ENCODE measurements at regions not wholly inside any gene's neighbourhood (a gene's known extent, or its start where the extent isn't known, plus 50 kb on each side); places are given as distances from the start of the nearest gene placed in this dataset.

DNA sequence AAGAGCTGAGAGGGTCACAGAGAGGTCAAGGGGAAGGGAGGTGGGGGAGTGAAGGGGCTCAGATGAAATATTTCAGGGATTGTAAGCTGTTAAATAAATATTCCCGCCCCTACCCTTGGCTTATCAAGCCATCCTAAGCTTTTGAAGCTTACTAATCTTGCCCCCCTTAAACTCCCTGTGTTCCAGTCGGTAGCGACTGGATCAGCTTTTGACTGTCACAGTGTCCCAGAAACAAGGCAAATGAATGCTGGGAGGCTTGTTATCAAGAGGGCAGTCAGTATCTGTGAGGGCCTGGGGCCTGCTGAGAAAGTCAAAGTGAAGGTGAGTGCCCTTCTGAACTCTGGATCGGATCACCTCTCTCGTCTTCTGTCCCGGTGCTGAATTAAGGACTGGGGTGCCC lies 128.1 kb downstream of the DACT1 start:
- no peak for TF ChIP-seq POLR2AphosphoS5 (IDR thresholded peaks at IDR 0.05; ENCODE audit: insufficient read depth in 1 of 2, low read depth in 1 of 2)
- TF ChIP-seq, protein P1, sequence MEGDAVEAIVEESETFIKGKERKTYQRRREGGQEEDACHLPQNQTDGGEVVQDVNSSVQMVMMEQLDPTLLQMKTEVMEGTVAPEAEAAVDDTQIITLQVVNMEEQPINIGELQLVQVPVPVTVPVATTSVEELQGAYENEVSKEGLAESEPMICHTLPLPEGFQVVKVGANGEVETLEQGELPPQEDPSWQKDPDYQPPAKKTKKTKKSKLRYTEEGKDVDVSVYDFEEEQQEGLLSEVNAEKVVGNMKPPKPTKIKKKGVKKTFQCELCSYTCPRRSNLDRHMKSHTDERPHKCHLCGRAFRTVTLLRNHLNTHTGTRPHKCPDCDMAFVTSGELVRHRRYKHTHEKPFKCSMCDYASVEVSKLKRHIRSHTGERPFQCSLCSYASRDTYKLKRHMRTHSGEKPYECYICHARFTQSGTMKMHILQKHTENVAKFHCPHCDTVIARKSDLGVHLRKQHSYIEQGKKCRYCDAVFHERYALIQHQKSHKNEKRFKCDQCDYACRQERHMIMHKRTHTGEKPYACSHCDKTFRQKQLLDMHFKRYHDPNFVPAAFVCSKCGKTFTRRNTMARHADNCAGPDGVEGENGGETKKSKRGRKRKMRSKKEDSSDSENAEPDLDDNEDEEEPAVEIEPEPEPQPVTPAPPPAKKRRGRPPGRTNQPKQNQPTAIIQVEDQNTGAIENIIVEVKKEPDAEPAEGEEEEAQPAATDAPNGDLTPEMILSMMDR (IDR thresholded peaks at IDR 0.05) = no peak
- no peak for TF ChIP-seq POLR2A (IDR thresholded peaks at IDR 0.05)

All from vagina (tissue), 2 donors.